ENCODE measurements at regions not wholly inside any gene's neighbourhood (a gene's known extent, or its start where the extent isn't known, plus 50 kb on each side); places are given as distances from the start of the nearest gene placed in this dataset.

GRCh38 chr2:215531284-215531683, 95.4 kb upstream of the FN1 start:
- TF ChIP-seq CTCF (IDR thresholded peaks at IDR 0.05; ENCODE audit: low read depth, low read length, missing control alignments), result no peak
- no peak overlapping the region for H3K4me3 ChIP-seq (replicated peaks; ENCODE audit: low read depth, low read length)
- no peak for DNase-seq (ENCODE audit: extremely low read depth, low read depth)

- no peak for DNase-seq (ENCODE audit: extremely low read depth, low read depth)
- TF ChIP-seq CTCF (IDR thresholded peaks at IDR 0.05; ENCODE audit: low read depth, low read length, missing control alignments), result no peak
- H3K4me3 ChIP-seq (replicated peaks; ENCODE audit: low read depth, low read length), result no peak overlapping the region
Measured at GRCh38 chr2:215530191-215530968, 94.5 kb upstream of the FN1 start.

GRCh38 chr2:215529271-215529670, 93.4 kb upstream of the FN1 start:
- no peak overlapping the region for H3K4me3 ChIP-seq (replicated peaks; ENCODE audit: low read depth, low read length)
- DNase-seq (ENCODE audit: extremely low read depth, low read depth), result no peak
- TF ChIP-seq CTCF (IDR thresholded peaks at IDR 0.05; ENCODE audit: low read depth, low read length, missing control alignments), result no peak

GRCh38 chr2:215528555-215528954, 92.7 kb upstream of the FN1 start:
- H3K4me3 ChIP-seq (replicated peaks; ENCODE audit: low read depth, low read length), result no peak overlapping the region
- peak; percentile 90 for DNase-seq (ENCODE audit: extremely low read depth, low read depth)
- no peak for TF ChIP-seq CTCF (IDR thresholded peaks at IDR 0.05; ENCODE audit: low read depth, low read length, missing control alignments)

GRCh38 chr2:215527736-215528135, 91.9 kb upstream of the FN1 start:
- TF ChIP-seq CTCF (IDR thresholded peaks at IDR 0.05; ENCODE audit: low read depth, low read length, missing control alignments), result no peak
- no peak for DNase-seq (ENCODE audit: extremely low read depth, low read depth)
- H3K4me3 ChIP-seq (replicated peaks; ENCODE audit: low read depth, low read length), result no peak overlapping the region

GRCh38 chr2:215526341-215526740, 90.5 kb upstream of the FN1 start:
- no peak overlapping the region for H3K4me3 ChIP-seq (replicated peaks; ENCODE audit: low read depth, low read length)
- DNase-seq (ENCODE audit: extremely low read depth, low read depth), result no peak
- no peak for TF ChIP-seq CTCF (IDR thresholded peaks at IDR 0.05; ENCODE audit: low read depth, low read length, missing control alignments)

GRCh38 chr2:215522237-215522636, 86.4 kb upstream of the FN1 start:
- TF ChIP-seq CTCF (IDR thresholded peaks at IDR 0.05; ENCODE audit: low read depth, low read length, missing control alignments), result no peak
- no peak overlapping the region for H3K4me3 ChIP-seq (replicated peaks; ENCODE audit: low read depth, low read length)
- DNase-seq (ENCODE audit: extremely low read depth, low read depth), result no peak
